ENCODE measurements at regions not wholly inside any gene's neighbourhood (a gene's known extent, or its start where the extent isn't known, plus 50 kb on each side); places are given as distances from the start of the nearest gene placed in this dataset.

- TF ChIP-seq CTCF (conservative IDR thresholded peaks at IDR 0.05): no peak
- TF ChIP-seq ZFX (IDR thresholded peaks at IDR 0.05): no peak
Observed at GRCh38 chr9:80437825-80438224, 866.1 kb downstream of the TLE4 start.

Data from C4-2B (cell line).